Stimulated activated CD8-positive, alpha-beta memory T cell treated with anti-CD3 and anti-CD28 coated beads, Interleukin-15, amount 100 ng/mL, for 48 hours (primary cell): ENCODE measurements at regions not wholly inside any gene's neighbourhood (a gene's known extent, or its start where the extent isn't known, plus 50 kb on each side); places are given as distances from the start of the nearest gene placed in this dataset.
"Not testable (repeated sequence)": the region's sequence is repeated elsewhere in the genome, so short reads cannot be mapped to it uniquely, and the experiment has no call there.

ENCODE experiments used
- DNase-seq, 2 donors: peaks; one replicate each; pipeline ENCODE4 v3.0.0-alpha.2; 2020; ENCODE audit warnings: low read depth in 2 of 2

GRCh38 chr12:93204896-93205295 is 172.8 kb upstream of the NUDT4 start:
- no peak for DNase-seq

GRCh38 chr12:93205361-93205760 is 172.4 kb upstream of the NUDT4 start:
- no peak for DNase-seq

GRCh38 chr12:93208011-93208410 is 169.7 kb upstream of the NUDT4 start:
- DNase-seq, result no peak

DNA sequence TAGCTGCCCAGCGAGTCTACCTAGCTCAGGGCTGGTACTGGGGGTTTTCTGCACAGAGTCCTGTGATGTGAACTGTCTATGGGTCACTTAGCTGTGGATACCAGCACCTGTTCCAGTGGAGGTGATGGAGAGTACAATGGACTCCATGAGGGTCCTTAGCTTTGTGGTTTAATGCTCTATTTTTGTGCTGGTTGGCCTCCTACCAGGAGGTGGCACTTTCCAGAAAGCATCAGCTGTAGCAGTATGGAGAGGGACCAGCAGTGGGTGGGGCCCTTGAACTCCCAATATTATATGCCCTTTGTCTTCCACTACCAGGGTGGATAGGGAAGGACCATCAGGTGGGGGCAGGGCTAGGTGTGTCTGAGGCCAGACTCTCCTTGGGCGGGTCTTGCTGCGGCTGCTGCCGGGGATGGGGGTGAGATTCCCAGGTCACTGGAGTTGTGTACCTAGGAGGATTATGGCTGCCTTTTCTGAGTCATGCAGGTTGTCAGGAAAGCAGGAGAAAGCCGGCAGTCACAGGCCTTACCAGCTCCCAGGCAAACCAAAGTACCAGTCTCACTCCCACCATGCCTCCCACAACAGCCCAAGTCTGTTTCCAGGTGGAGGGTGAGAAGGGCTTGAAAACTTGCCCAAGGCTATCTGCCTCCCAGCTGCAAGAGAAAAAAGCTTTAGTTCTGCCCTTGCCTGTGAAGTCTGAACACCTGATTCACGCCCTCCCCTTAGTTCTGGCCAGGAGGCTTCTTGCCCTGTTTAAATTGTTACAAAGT is 163.0 kb upstream of the NUDT4 start:
- no peak for DNase-seq

GRCh38 chr12:93215290-93215678 is 162.4 kb upstream of the NUDT4 start:
- no peak for DNase-seq

- no peak for DNase-seq
Observed at GRCh38 chr12:93219947-93220346, 157.8 kb upstream of the NUDT4 start.

GRCh38 chr12:93221841-93222240 is 155.9 kb upstream of the NUDT4 start:
- DNase-seq, result no peak

DNA sequence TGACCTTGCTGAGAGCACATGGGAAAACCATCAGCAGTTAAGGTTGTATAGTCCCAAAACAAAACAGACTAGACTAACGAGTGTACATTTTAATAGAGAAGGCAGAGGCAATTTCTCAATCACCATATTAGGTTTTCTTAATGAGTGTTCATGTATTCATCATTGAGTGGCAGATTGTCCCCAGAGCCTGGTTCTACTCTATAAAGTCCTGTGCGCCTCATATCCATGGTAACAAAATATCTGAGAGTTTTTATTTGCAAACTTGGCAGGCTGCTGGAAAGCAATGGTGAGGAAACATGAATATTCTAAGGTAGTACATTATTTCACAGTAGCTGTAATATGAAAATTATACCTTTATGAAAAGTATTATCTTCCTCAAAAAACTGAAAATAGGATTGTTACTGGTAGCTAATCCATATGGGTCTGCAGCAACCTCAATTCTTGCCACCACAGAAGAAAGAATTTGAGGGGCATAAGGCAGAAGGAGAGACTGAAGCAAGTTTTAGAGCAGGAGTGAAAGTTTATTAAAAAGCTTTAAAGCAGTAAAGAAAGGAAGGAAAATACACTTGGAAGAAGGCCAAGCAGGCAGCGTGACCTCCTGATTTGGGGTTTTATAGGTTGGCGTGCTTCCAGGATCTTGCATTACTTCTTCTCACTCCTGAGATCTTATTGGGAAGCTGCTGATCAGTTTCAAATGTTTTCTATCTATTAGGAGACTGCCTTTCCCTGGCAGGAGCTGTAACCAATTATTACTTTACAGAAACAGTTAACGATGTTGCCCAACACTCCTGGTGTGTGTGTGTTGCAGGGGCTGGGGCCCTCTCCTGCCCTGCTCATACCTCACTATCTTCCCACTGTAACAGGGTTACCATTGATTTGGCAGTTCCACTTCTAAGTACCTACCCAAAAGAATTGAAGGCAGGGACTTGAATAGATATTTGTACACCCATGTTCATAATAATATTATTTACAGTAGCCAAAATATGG is 154.0 kb upstream of the NUDT4 start:
- DNase-seq, result no peak

DNA sequence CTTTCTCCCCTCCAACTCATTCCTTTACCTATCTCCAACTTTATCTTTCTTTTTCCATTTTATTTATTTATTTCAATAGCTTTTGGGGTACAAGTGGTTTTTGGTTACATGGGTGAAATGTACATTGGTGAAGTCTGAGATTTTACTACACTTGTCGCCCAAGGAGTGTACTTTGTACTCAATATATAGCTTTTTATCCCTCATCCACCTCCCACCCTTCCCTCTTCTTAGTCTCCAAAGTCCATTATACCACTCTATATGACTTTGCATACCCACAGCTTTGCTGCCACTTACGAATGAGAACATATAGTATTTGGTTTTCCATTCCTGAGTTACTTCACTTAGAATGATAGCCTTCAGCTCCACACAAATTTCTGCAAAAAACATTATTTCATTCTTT is 152.6 kb upstream of the NUDT4 start:
- no peak for DNase-seq

DNA sequence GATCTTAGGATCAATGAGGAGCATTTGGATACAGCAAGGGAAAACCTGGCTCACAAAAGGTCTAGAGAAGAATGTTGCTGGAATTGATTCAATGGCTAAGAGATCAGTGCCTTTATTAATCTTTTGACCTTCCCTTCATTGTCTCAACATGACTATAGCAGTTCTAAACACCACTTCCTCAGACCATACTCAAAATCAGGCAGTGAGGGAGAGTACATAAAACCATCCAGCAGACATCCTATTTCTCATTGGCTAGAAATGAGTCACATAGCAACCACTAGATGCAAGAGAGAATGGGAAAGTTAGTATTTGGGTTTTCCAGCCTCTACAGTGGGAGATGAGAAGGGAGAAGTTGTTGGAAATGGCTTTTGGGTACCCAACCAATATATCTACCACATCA is 151.4 kb upstream of the NUDT4 start:
- no peak for DNase-seq

GRCh38 chr12:93229494-93230325 is 148.0 kb upstream of the NUDT4 start:
- no peak for DNase-seq

DNA sequence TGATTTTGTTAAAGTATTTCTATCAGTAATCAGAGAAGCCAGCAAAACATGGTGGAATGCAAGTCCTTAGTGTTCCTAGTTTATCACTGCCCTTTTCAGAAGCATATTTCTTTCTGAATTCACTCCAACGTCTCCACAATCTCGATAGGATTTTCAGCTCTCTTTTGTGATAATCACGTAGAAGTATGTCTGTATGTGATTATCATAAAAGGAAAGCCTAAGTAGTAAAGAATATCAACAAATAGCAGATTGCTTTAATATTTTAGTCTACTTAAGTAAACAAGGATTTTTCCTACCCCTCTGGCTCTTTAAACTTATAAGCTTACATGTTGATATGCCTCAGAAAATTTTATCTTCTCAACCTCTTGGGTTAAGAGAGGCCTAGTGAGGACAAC is 147.4 kb upstream of the NUDT4 start:
- no peak for DNase-seq

DNA sequence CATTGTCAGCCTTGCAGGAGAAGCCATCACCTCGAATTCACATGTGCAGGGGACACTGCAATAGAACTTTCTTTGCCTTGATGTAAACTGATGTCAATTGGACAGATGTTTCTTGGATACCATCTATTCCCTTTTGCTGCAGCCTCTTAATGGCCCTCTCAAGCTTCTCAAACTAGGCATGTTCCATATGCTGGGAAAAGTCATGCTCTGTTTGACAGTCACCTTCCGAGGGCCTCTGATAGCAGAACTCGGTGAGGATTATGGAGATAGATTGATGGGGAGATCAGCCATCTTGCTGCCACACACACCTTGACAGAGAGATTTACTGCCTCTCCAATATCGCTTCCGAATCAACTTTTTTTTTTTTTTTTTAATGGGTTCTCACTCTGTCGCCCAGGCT is 145.8 kb upstream of the NUDT4 start:
- no peak for DNase-seq

DNA sequence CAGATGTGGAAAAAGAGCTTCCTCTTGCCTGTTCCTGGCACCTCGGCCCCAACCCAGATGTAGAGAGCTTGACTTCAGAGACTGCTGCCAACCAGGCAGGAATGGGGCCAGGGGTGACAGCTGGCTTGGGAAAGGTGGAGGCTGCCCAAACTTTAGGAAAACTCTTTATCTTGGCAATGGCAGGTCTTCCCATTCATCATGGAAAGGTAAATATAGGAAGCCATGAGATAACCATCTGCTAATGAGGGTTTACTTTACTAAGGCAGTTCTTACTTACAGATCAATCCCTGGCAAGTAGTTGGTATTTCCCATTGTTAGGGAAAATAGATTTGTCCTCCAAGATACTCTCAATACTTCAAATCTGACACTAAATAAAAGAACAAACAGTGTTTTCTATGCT is 143.1 kb upstream of the NUDT4 start:
- no peak for DNase-seq

DNA sequence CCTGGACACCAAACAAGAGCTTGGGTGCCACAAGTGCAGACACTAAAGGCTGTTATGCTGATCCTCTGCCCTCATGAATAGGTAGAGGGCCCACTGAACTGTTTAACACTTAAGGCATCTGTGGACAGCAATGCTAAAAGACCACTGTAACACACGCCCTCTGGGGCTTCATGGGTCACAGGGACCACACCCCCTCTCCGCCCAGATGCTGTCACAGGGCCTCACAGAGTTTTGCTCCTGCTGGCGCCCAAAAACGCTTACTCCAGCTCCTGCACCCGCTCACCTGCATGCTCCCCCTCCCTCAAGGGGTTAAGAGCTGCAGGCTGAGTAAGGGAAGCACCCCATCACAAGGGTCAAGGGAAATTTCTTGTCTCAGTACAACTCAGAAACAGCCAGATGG is 141.8 kb upstream of the NUDT4 start:
- no peak for DNase-seq

DNA sequence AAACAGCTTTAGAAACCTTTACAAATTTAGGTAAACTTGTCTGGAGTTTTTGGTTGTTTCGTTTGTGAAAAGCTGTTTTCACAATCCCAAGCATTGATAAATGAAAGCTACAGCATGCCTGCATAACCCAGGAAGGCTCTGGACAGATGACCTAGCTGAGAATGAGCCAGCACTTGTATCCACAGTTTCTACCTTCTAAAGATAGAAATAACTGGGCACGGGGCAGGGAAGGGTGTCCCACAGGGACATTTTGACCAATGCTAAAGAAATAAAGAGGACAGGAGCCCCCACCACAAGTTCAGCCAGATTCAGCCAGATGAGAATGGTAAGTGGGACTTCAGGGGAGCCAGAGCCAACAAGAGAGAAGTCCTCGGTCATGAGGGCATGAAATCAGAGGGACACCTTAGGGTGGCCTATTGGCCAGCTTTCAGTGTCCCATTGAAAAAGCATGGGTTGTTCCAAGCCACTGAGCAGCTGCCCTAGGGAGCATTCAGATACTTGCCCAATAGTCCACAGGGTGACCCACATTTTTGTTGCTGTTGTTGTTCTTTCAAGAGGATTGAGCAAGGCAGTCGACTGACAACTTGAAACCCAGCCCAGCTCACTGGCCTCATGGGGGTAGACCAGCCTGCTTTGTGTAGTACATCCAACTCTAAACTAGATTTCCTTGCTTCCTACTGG is 140.3 kb upstream of the NUDT4 start:
- no peak for DNase-seq

GRCh38 chr12:93238512-93239262 is 139.0 kb upstream of the NUDT4 start:
- not testable (repeated sequence) for DNase-seq

DNA sequence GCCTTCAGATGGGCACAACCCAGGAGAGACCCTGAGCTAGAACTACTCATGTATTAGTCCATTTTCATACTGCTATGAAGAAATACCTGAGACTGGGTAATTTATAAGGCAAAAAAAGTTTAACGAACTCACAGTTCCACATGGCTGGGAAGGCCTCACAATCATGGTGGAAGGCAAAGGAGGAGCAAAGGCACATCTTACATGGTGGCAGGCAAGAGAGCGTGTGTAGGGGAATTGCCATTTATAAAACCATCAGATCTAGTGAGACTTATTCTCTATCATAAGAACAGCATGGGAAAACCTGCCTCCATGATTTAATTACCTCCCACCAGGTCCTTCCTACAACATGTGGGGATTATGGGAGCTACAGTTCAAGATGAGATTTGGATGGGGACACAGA is 137.9 kb upstream of the NUDT4 start:
- not testable (repeated sequence) for DNase-seq

DNA sequence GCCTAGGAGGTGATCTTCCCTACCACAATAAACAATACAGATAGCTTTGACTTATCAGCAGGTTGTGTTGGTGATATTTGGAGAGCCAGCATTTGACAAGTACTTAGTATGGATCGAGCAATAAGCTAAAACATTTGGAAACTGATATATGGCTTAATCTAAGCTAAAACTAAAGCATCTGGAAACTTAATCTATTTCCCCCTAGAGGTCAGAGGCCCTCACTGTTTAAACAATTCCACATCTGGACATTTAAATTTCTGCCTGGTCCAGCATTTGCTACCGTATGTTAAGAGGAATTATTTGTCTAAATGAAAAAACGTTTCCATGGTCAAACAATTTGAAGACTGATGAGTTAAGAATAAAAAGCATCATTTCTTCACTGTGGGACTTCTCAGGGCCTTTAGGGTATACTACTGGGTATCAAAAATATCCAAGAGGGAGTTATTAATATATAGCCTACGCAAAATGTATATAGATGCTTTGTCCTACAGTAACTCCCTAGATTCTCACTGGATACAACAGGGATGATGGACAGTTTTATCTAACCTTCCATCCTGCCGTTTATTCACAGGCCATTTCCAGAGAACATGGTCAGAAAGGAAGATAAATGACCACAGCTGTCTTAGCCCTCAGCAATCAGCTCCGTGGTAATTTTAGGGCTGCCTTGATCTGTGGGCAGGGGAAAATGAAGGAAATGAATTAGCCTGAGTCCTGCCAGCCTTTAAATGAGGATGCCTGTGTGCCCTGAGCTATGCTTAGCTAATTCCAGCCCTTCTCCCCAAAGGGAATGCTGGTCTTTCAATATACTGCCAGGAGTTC is 135.4 kb upstream of the NUDT4 start:
- no peak for DNase-seq

GRCh38 chr12:93243382-93243688 is 134.4 kb upstream of the NUDT4 start:
- no peak for DNase-seq
